NCI-H1694 treated with DMSO at 0.1 percent for 48 hours (cell line): ENCODE measurements at regions not wholly inside any gene's neighbourhood (a gene's known extent, or its start where the extent isn't known, plus 50 kb on each side); places are given as distances from the start of the nearest gene placed in this dataset.

Experiments used
- DNase-seq: peaks from one replicate; lab custom pipeline; 2025; lab: John Stamatoyannopoulos, UW

DNA sequence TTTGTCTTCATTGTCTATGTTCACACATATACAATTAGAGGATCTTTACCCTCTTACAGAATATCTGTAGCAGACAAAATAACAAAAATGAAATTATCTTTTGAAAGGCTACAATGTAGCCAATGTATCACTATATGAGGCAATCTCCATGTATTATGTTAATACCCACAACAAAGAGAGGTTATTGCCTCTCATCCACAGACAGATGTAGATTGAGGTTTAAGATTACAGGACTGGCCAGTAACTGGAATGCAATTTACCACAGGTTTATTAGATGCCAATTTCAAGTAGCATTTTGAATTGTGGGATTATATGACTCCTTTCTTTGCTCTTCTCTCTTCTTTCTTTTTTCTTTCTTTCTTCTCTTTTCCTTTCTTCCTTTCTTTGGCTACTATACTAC, 242.6 kb downstream of the ANKRD50 start:
- no peak for DNase-seq

DNA sequence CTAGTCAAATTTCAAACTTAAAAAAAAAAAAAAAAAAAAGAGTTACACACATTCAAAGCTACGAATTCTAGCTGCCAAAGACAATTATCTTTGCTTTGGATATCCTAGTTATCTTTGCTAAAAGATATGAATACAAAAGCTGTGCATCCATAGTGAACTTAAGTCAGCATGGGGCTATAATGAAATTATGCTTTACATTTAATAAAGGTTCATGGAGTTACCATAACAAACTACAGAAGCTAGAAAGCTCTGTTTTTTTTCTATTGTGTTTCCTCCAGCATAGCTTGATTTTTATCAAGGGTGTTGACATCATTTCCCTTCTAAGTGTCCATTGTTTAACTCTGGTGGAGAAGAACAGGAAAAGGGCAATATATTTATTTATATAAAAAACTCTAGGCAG, 234.1 kb downstream of the ANKRD50 start:
- no peak for DNase-seq

DNA sequence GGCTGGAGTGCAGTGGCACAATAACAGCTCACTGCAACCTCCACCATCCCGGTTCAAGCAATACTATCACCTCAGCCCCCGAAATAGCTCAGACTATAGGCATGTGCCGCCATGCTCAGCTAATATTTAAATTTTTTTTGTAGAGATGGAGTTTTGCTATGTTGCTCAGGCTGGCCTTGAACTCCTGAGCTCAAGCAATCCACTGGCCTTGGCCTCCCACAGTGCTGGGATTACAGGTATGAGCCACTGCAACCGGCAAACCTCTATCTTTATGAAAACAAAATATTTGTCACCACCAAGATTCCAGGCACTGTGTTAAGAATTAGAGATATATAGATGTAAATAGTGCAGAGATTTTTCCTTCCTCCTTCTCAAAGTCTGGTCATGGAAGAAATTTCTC, 232.5 kb downstream of the ANKRD50 start:
- DNase-seq: no peak

DNA sequence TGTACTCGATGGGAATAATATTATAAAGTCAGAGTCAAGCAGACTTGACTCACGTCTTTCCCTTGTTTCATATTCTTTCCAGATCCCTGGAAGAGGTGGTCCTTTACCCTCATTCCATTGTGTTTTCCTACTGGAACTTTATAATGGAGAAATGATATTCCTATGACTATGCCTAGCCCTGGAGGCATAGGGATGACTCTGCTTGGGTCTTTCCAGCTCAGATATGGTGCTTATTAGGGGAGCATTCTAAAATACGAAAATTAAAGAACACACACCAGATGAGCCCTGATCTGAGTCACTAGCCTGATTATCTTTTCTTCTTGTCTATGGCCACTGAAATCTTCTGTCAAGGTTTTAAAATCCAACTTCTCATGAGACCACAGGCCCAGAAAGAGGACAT, 231.4 kb downstream of the ANKRD50 start:
- DNase-seq: no peak

DNA sequence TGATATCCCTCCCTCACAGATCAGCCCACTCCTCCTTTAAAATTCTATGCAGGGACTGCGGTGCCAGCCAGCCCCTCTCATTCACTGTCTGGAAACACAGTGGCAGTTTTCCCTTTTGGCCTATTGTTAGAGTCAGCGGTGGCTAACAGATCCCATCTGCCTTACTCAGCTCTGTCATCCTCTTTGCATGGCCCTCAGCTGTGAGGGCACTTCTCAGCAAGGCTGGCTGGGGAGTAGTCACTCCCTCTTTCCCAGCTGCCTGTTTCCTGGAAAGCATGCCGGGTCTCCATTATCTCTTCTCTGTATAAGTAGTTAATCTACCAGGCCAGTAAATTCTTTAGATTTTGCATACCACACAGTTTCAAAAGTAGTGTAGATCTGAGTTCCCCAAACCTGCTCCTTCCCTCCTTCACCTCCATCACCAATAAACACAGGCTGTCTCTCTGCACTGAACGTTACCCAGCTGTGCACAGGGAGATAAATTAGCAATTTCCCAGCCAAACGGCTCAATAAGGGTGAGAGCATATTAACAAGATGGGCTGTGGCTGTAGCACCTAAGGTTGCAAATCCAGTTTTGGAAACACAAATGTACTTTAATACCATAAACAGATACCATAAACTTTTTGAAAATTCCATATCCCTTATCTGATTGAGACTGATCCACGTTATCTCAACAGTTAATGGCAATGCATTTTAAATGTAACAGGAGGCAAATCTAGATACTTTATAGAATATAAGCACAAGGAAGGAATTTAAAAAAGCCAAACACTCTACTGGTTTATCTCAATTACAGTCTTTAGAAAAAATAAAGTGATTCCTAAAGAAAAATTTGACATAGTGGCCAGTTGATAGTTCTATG, 229.3 kb downstream of the ANKRD50 start:
- DNase-seq: no peak

DNA sequence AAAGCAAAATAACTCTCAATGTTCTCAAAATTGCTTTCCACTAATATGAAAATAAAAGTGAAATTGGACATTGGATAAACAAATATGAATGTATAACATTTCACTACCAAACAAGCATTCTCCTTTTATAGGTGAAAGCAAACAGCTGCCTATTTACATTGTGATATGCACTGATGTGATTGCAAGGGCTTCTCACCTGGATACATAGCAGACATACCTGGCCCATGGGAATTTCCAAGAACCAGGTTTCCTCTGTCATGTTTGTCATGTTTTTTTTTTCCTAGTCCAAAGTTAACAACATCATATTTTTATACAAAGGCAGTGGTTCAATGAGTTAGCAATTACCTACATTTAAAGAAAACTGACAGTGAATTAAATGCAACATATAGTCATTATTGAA, 228.5 kb downstream of the ANKRD50 start:
- no peak for DNase-seq

DNA sequence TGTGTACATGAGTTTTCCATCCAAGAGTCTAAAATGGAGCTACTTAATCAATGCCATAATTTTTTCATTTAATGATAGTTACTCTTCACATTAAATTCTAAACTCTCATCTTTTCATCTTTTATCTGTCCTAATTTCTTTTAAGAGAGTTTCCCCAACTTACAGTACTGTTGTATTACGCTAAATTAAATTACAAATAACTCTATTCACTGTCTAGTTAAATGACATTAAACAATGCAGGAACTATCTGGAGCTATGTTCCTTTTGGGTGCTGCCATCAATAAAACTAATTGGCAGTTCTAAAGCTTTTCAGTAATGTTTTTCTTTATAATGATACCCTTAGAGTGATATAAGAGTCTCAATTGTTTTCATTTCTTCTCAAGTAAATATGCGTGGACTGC, 227.6 kb downstream of the ANKRD50 start:
- no peak for DNase-seq

DNA sequence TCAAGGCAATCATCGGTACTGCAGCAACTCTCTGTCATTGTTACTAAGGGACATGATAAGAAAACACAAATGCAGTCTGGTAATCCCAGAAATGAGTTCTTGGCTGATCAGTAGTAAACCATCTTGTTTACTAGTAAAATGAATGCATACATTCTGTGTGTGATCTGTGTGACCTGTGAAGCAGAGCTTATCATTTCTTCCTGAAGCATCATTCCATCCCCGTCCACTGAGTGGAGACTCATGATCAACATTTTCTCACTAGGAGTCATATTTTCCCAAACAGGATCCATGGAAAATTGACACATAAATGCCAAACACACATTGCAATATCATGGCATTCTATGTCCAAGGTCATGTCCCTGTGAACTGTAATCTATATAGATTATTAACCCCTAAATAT, 226.1 kb downstream of the ANKRD50 start:
- DNase-seq: no peak

DNA sequence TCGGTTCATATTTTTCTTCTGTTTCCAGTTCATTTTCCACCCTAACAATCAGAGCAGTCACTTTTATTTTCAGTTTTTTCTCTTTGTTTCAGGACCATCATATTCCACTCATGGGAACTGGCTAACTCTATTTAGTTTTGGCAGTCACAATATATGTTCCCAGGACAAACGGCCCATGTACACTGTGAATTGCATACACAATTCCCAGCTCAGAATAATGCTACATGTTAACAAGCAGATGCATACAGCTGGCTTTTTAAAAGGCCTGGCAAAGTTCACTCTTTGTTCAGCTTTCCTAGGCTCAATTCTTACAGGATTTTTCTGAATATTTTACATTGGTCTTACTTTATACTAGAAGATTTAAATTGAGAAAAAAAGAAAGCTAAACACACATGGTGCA, 224.9 kb downstream of the ANKRD50 start:
- DNase-seq: no peak

DNA sequence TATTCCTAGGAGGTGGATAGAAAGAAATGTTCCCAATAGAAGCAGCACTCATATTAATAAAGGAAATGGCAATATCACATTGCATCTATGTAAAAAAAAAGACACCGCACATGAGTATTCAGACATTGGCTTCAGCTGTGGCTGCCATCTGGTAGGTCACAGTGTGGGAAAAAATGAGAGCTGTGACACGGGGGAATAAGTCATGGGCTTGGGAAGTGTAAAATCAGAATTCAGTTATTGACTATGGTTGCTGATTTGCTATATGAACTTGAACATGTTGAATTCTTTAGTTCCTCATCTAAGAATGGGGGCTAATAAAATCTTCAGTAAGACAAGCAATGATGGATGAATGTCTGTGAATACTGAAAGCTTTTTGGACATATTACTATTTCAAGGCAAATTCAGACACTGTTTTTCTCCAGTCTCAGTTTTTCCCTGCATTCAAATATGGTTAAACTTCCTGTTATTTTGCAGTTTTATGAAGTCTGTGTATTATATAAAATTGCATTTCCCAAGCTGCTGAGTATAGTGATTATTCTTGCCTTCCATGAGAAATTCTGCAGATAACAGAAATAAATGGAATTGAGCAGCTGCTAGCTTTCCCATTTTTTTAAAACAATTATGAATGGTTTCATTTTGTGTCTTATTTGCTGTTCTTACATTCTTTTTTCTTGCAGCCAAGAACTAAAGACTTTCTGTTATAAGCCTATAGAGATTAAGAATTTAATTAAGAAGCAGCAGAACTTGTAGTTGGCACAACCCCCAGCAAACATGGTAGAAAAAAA, 221.0 kb downstream of the ANKRD50 start:
- DNase-seq: no peak

DNA sequence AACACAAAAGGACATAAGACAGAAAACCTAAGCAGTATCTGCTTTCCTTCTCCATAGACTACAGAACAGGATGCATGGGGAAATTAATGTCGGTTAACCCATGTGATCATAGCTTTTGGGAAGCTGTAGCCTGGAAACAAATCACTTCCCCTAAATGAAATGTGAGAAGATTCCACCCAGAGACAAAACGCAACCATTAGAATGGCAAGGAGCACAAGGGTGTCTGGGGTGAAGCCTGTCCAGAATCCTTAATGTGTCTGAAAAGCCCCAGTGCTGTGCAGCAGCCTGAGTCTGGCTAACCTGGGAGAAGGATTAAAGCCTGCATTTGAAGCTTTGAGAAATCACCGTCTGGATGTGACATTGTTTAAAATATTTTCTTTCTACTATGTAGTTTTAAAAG, 213.3 kb downstream of the ANKRD50 start:
- no peak for DNase-seq

DNA sequence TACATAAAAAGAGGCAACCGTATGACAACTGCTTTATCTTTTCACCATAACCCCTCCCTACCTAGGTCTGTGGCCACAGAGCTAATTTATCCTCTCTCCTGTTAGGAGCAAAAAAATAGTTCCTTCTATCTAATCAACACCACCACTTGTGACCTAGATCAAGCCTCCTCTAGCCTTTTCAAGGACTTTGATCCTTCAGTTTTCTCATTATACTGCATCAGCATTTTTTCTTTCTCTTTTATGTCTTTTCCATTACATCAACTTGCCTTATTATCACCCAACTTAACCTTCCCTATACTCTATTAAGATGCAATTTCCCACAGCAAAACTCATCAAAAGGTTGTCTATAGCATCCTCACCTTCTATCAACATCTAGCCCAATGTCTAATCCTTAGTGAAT, 211.0 kb downstream of the ANKRD50 start:
- DNase-seq: no peak

DNA sequence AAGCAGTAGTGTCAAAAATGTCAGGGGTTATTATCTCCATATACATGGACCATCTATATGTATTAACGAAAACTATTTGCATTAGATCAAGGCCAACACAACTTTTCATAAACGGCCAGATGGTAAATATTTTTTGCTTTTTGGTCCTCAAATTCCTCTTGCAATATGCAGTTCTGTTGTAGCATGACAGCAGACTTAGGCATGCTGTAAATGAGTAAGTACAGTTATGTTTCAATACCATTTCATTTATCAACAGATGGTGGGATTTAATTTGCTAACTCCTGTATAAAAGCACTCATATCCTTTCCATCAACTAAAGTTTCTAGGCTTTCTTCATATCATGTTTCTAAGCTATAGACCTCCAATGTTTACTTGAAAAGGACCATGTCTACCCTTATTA, 208.1 kb downstream of the ANKRD50 start:
- no peak for DNase-seq

DNA sequence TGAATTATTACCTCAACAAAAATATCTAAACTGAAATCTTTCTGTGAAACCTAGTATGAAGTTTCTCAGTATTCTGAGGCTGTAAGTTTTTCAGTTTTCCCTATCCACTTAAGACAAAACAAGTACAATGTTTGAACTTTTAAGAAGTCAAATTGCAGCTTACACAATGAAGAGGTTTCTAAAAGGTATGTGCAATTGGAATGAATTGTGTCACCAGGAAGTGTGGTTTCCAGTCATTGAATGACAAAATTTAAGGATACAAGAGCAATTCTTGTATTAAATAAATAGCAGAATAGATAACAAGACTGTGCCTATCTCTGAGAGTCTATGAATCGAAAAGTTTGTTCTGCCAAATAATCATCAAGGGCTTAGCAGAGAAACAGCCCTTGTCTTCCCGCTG, 207.3 kb downstream of the ANKRD50 start:
- DNase-seq: no peak

DNA sequence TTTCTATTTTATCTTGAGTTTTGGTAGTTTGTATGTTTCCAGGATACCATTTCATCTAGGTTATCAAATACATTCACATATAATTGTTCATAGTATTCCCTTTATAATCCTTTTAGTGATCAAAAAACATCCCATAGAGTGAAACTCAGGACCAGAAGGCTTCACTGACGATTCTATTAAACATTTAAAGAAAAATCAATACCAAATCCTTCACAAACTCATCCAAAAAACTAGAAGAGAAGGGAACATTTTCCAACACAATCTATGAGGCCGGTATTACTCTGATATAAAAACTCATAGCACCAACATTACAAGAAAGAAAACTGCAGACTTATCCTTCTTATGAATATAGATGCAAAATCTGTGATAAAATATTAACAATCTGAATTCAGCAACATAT, 203.4 kb downstream of the ANKRD50 start:
- no peak for DNase-seq

DNA sequence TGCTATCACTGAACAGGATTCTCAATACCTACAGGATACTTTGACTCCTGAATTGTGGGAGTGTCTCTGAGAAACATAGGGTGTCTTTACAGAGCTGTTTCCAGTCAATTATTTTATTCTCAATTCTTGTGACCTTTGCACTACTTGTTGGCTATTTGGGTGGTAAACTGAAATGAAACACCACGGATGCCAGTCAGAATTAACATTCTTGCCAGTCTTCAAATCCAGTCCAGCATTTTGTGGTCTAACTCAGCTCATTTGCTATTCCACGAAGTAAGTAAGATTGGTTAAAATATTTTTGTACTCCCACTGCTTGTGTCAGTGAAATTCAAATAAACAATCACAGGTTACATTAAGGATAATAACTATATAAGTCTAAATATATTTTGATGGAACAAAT, 197.9 kb downstream of the ANKRD50 start:
- no peak for DNase-seq

DNA sequence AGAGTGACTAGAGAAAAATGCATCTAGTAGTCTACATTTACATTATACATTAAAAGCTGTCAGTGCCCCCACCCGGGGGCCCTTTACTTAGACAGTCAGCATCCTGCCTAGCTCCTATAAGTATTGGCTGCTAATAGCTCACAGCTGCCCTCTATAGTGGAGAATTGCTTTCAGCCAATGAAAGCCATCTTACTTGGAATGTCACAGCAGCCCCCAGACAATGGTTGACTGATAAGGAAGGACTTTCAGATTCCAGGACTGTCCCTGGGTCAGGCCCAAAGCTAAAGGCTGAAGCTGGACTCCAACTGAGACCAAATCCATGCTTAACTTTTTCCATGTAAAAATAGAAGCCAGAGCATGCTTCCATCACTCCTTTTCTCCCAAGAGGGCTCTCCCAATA, 196.9 kb downstream of the ANKRD50 start:
- DNase-seq: no peak

DNA sequence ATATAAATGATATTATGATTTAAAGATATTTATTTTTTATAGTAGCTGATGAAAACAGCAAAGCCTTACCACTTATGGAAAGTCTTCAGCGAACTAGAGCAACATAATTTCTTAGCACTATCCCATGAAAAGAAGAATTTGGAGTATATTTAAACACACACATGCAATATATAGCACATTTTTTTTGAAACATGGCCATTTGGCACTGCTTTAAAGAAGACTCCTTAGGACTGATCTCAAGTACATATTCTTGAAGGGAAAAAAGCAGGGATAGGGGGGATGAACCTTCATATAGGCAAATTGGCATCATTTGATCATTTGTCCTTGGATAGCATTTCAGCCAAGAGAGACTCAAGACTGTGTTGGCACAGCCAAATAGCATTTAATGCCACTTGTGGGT, 193.3 kb downstream of the ANKRD50 start:
- no peak for DNase-seq

DNA sequence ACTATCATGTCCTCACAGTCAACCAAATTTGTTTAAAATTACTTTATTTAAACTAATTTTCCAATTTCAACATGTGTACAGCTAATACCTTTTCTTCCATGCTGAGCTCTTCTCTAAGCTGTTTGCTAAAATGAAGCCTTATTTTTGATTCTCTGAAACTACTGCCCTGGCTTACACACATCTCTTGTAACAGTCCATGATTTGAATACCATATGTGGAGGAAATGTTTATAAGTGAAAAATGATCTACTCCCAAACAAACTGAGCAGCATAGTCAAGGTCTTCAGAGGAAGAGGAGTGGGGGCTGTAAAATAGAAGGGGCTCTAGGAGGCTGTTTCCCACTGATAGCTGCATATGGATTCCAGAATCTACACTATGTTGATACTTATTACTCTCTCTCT, 188.7 kb downstream of the ANKRD50 start:
- no peak for DNase-seq

DNA sequence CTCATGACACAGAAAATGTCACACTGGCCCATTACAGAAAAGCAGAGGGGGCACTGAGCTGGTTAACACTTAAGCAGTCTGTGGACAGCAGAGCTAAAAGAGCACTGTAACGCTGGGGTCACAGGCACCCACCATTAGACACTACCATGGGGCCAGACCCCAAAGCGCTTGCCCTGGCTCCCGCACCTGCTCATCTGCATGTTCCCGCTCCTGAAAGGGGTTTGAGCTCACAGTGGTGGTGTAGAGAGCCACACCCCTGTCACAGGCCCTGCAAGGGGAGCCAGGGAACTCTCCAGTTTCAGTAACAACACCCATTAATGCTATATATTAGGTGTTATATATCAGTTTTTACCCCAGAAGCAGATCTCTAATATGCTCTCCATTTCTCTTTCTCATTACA, 187.0 kb downstream of the ANKRD50 start:
- DNase-seq: no peak

DNA sequence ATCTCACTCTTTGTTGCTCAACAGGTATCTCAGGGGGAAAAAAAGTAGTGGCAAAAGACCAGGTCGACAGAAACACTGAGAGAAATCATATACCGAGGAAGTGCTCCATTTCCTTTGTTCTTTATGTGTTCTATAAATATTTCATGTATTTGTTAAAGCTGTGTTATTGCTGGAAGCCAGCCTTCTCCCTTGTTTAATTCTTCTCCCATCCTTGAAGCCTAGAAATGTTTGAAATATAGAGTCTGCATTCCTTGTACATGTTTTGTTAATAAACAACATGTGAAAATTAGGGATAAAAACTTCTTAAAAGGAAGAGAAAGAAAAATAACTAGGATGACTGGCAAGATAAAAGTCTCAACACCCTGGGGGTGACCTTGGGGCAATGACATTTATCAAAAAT, 186.2 kb downstream of the ANKRD50 start:
- DNase-seq: no peak

DNA sequence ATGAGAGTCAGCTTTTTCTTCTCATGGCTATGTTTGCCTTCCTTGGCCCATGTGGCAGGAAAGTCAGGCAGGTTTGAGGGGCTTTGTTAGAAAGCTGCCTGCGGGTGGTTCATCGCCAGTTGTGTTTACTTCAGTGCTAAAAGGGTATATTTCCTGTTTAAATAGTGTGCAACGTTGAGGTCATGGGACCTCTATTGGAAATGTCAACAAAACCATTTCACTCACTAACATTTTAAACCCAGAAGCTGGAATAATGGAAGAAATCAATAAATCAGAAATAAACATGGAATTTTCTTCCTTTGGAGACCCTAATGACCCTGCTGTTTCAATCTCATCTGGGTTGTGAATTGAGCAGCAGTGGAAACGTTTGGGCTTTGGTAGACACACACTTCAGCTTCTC, 185.8 kb downstream of the ANKRD50 start:
- DNase-seq: no peak

DNA sequence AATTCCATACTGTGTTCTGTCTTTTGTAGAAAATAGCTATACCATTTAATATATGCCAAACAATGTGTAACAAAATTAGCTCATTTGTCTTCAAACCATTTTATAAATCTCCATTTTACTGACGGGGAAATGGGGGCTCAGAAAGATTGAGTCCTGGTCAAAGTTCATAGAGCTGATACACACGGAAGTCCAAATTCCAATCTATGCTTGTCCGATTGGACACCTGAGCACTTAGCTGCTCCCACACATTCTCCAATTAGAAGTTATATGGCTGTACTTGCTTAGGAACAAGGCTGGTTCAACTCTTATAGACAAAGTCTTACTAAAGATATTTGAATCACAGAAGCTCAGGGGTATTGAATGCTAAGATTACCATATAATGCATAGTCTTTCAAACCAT, 185.2 kb downstream of the ANKRD50 start:
- DNase-seq: no peak

DNA sequence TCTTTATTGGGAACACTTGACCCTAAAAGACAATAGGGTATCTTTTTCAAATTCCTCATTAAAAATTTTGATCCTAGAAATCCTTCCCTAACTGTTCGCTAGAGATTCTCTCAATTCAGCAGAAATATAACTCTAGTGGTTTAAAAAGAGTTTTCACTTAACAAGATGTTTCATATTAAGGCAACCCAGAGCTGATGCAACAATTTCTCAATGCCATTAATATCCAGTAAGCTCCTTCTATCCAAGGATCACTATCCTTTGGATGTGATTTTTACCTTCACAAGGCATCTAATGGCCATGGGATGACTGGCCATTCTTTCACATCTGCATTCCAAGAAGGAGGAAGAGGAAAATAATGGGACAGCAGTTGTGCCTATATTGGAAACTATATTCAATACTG, 183.4 kb downstream of the ANKRD50 start:
- DNase-seq: no peak
